Pancreas (tissue), 10 donors: ENCODE measurements at regions not wholly inside any gene's neighbourhood (a gene's known extent, or its start where the extent isn't known, plus 50 kb on each side); places are given as distances from the start of the nearest gene placed in this dataset.

Source experiments
- ATAC-seq, 4 donors: fragments of 200-7000 bp; cut with Tn5 transposase; one replicate each; pipeline versions ENCODE4 v1.8.0 to v1.9.1; 2020; ENCODE audit warnings: mild to moderate bottlenecking in 4 of 4, moderate library complexity in 4 of 4
- DNase-seq, 6 donors: peaks; one replicate each; pipeline ENCODE4 v3.0.0-alpha.2; 2020
- FAIRE-seq: peaks from 2 replicates; lab custom pipeline; 2012; peaks lifted over from hg19 to GRCh38; lab: Jason Lieb, UNC
- H3K27ac ChIP-seq, 4 donors: fragments of 200-600 bp; sonication (generic); 1 replicate in 3 of 4; 2 replicates in 1 of 4; pipeline versions ENCODE4 v1.5.0 to v1.8.0; 2020
- H3K27me3 ChIP-seq, 4 donors: fragments of 200-600 bp; one replicate each; pipeline ENCODE4 v1.8.0; 2021
- H3K36me3 ChIP-seq, 3 donors: fragments of 200-600 bp; sonication (generic) in 1 of 3; one replicate each; pipeline versions ENCODE4 v1.5.0 to v1.8.0; 2020 to 2021
- H3K4me1 ChIP-seq, 3 donors: fragments of 200-600 bp; one replicate each; pipeline ENCODE4 v1.8.0; 2021
- H3K4me3 ChIP-seq, 4 donors: fragments of 200-600 bp; sonication (generic) in 2 of 4; one replicate each; pipeline versions ENCODE4 v1.5.0 to v1.8.0; 2020 to 2021
- H3K9me3 ChIP-seq, 4 donors: fragments of 200-600 bp; one replicate each; pipeline ENCODE4 v1.8.0; 2021
- WGBS, 2 donors: extraction: QIAGEN DNeasy Blood & Tissue Kit; methylation state at CpG; one replicate each; pipeline ENCODE4 v1.1.7; 2013; 5-methylcytosine and 5-hydroxymethylcytosine counted together
- intact Hi-C, 3 donors: fragments of 100-400 bp; cut with DNase I; formaldehyde crosslinking; loops; one replicate each; pipeline versions ENCODE4 v1.11.1 to v1.14.2; 2022
- TF ChIP-seq, protein P1 (sequence below), 4 donors: fragments of 200-600 bp; sonication (generic) in 3 of 4; IDR thresholded peaks; one replicate each; pipeline versions ENCODE4 v1.5.0 to v1.8.0; 2021; ENCODE audit warnings: antibody characterized with exemption in 4 of 4
- donor health status: healthy with polysubstance abuse.
- donor health status: DM: no; HTN: no; CAD: no; lungs with moderate emphysema.
- donor health status: DM: no; HTN: no; CAD: no.
- donor health status: control.
- donor health status: control.
- donor health status: Bipolar disorder and iron deficiency.
- donor health status: DM: yes; HTN: yes; CAD: no.
- donor health status: DM: no; HTN: no; CAD: no.
- donor health status: DM: no; HTN: no; CAD: no.
- donor health status: DM: yes; HTN: yes; CAD: no.

DNA sequence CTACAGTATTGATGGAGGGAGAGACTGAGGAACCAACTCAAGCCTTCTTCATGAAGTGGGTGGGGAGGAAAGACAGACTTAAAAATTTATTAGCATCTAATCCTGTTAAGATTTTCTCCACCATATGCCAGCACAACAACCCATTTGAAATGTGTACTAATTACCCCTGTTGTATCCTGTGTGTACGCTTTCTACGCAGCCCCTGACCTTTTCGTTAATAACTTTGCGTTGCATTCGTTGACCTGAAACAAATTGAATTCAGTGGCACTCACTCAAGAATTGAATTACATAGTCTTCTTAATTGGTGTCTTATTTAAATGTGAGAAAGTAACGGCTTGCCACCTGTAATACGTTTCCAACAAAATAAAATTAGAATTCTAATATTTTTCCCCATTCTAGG is 113.9 kb downstream of the LINC00237 start:
- no peaks in the 10 kb centered on the region for H3K4me1 ChIP-seq
- ATAC-seq (no peak), FAIRE-seq (no peak), DNase-seq (no peak)
- H3K27me3 ChIP-seq = no peaks in the 10 kb centered on the region
- intact Hi-C loops = no loop called here
- no peaks in the 10 kb centered on the region for H3K9me3 ChIP-seq
- no peak overlapping the region for H3K27ac ChIP-seq
- no peak overlapping the region for H3K4me3 ChIP-seq
- 82 to 86% methylated on average over 7 of the region's 7 CpGs for WGBS, 2 donors
- TF ChIP-seq, protein P1, sequence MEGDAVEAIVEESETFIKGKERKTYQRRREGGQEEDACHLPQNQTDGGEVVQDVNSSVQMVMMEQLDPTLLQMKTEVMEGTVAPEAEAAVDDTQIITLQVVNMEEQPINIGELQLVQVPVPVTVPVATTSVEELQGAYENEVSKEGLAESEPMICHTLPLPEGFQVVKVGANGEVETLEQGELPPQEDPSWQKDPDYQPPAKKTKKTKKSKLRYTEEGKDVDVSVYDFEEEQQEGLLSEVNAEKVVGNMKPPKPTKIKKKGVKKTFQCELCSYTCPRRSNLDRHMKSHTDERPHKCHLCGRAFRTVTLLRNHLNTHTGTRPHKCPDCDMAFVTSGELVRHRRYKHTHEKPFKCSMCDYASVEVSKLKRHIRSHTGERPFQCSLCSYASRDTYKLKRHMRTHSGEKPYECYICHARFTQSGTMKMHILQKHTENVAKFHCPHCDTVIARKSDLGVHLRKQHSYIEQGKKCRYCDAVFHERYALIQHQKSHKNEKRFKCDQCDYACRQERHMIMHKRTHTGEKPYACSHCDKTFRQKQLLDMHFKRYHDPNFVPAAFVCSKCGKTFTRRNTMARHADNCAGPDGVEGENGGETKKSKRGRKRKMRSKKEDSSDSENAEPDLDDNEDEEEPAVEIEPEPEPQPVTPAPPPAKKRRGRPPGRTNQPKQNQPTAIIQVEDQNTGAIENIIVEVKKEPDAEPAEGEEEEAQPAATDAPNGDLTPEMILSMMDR (IDR thresholded peaks at IDR 0.05) = no peak
- H3K36me3 ChIP-seq = no peaks in the 10 kb centered on the region

GRCh38 chr20:20989081-20989480 is 117.1 kb downstream of the LINC00237 start:
- Histone ChIP-seq H3K27ac (no peak overlapping the region), H3K4me1 (no peaks in the 10 kb centered on the region), H3K4me3 (no peak overlapping the region), H3K9me3 (no peaks in the 10 kb centered on the region), H3K27me3 (no peaks in the 10 kb centered on the region), H3K36me3 (no peaks in the 10 kb centered on the region)
- FAIRE-seq = no peak
- TF ChIP-seq, protein P1 (IDR thresholded peaks at IDR 0.05) = no peak
- intact Hi-C loops = no loop called here
- no peak for DNase-seq
- 47 to 53% methylated on average over 3 of the region's 3 CpGs for WGBS, 2 donors
- no peak for ATAC-seq

DNA sequence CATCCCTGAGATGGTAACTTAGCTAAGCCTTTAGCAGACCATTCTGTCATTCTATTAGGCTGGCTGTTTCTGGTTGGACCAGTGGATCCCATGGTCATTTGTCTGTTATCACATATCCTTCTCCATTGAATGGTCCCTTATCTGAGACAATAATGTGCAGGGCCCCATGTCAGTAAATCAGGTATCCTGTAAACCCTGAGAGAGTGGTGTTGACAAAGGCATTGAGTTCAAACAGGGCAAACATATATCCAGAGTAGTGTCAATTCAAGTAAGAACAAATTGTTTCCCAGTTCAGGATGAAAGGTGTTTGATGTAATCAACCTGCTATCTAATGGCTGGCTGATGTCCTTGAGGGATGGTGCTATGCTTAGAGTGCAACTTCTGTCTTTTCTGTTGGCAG is 126.2 kb downstream of the LINC00237 start:
- Histone ChIP-seq H3K4me1 (no peaks in the 10 kb centered on the region), H3K27me3 (no peaks in the 10 kb centered on the region), H3K27ac (no peak overlapping the region), H3K4me3 (no peak overlapping the region), H3K36me3 (no peaks in the 10 kb centered on the region), H3K9me3 (no peaks in the 10 kb centered on the region)
- intact Hi-C loops = no loop called here
- ATAC-seq (no peak), FAIRE-seq (no peak), DNase-seq (no peak)
- TF ChIP-seq, protein P1 (IDR thresholded peaks at IDR 0.05) = no peak

DNA sequence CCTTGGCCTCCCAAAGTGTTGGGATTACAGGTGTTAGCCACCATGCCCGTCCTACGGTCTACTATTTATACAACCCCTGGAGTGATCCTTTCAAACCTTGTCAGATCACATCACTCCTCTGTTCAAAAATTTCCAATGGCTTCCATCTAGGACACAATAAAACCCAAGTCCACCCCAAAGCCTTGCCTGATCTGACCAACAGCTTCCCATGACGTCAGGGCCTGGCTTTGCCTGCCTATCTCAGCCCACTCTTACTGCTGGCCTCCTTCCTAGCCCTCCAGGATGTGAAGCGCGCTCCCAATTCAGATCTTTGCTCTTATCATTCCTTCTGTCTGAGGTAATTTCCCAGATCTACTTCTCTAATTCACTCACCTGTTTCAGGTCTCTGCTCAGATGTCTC is 128.4 kb downstream of the LINC00237 start:
- no peak for FAIRE-seq
- intact Hi-C loops = no loop called here
- H3K9me3 ChIP-seq = no peaks in the 10 kb centered on the region
- no peak for DNase-seq
- ATAC-seq = no peak
- no peak overlapping the region for H3K4me3 ChIP-seq
- WGBS, 2 donors = 75 to 85% methylated on average over 5 of the region's 5 CpGs
- no peaks in the 10 kb centered on the region for H3K36me3 ChIP-seq
- no peak overlapping the region for H3K27ac ChIP-seq
- TF ChIP-seq, protein P1 (IDR thresholded peaks at IDR 0.05) = no peak
- peaks cover 0 to 3% (median 0%) of the 10 kb centered on the region in 4 donors for H3K27me3 ChIP-seq
- no peaks in the 10 kb centered on the region for H3K4me1 ChIP-seq

GRCh38 chr20:20972490-20972889 is 133.7 kb downstream of the LINC00237 start:
- DNase-seq = no peak
- TF ChIP-seq, protein P1 (IDR thresholded peaks at IDR 0.05) = no peak
- Histone ChIP-seq H3K4me1 (no peaks in the 10 kb centered on the region), H3K27ac (no peak overlapping the region), H3K27me3 (peaks cover 0 to 12% (median 0%) of the 10 kb centered on the region in 4 donors), H3K36me3 (no peaks in the 10 kb centered on the region), H3K4me3 (no peak overlapping the region), H3K9me3 (no peaks in the 10 kb centered on the region)
- ATAC-seq = no peak
- FAIRE-seq = no peak
- 79 to 88% methylated on average over 1 of the region's 1 CpG for WGBS, 2 donors
- intact Hi-C loops = no loop called here
